HepG2 (cell line): ENCODE measurements at regions not wholly inside any gene's neighbourhood (a gene's known extent, or its start where the extent isn't known, plus 50 kb on each side); places are given as distances from the start of the nearest gene placed in this dataset.

Experiments used
- ATAC-seq: fragments of 200-7000 bp; cut with Tn5 transposase; 3 replicates; pipeline ENCODE4 v1.9.1; 2020; ENCODE audit warnings: mild to moderate bottlenecking, moderate library complexity
- BruUV-seq: library from RNA; stranded (reverse); fragments of 400-500 nt; replicated peaks from 2 replicates; lab custom pipeline; 2021; lab: Mats Ljungman, UMichigan
- CTCF ChIA-PET: fragments of 300-600 bp; formaldehyde crosslinking; extraction: SDS; loops from one replicate; lab custom pipeline; 2021; ENCODE audit warnings: low total read pairs, inconsistent platforms, low intra/inter-chr PET ratio; lab: Yijun Ruan, JAX
- POLR2A ChIA-PET: fragments of 350-600 bp; sonication (Branson Sonifier 250); formaldehyde crosslinking; loops from one replicate; lab custom pipeline; 2020; ENCODE audit warnings: antibody characterized with exemption, inconsistent platforms; lab: Yijun Ruan, JAX
- DNase-seq: peaks from one replicate; pipeline ENCODE4 v3.0.0-alpha.2; 2015; ENCODE audit warnings: low spot score
- FAIRE-seq: peaks from 3 replicates; lab custom pipeline; 2011; peaks lifted over from hg19 to GRCh38; lab: Jason Lieb, UNC
- H2AFZ ChIP-seq: one replicate; pipeline ENCODE4 v1.6.1; 2011; ENCODE audit warnings: low read length, inconsistent platforms
- H3K27ac ChIP-seq: fragments of 300-600 bp; 3 replicates; pipeline ENCODE4 v1.8.0; 2011; ENCODE audit warnings: mixed run types, mild to moderate bottlenecking, mixed read lengths, low read length, inconsistent platforms; ENCODE audit not compliant: insufficient read depth; ENCODE audit errors: extremely low read length
- H3K27me3 ChIP-seq, 2 experiments: fragments of 200-600 bp in 1 of 2; 2 replicates in 1 of 2; 3 replicates in 1 of 2; pipeline versions ENCODE4 v1.6.0 to v1.8.0; 2011; ENCODE audit warnings: low read length in 2 of 2, mild to moderate bottlenecking in 2 of 2, moderate library complexity in 2 of 2, inconsistent platforms in 1 of 2; ENCODE audit not compliant: insufficient read depth in 2 of 2, control insufficient read depth in 1 of 2
- H3K36me3 ChIP-seq, 2 experiments: fragments of 200-600 bp in 1 of 2; replicated peaks in 1 of 2; 2 replicates in 1 of 2; 3 replicates in 1 of 2; pipeline versions ENCODE4 v1.5.1 to v1.8.0; 2011; ENCODE audit warnings: low read length in 2 of 2, inconsistent platforms in 1 of 2; ENCODE audit not compliant: insufficient read depth in 2 of 2, control insufficient read depth in 1 of 2
- H3K4me1 ChIP-seq: 2 replicates; pipeline ENCODE4 v1.5.1; 2012; ENCODE audit warnings: low read length, inconsistent platforms; ENCODE audit not compliant: insufficient read depth
- H3K4me2 ChIP-seq: 2 replicates; pipeline ENCODE4 v1.6.0; 2011; ENCODE audit warnings: low read depth, low read length, inconsistent platforms
- H3K4me3 ChIP-seq, 3 experiments: fragments of 200-600 bp in 1 of 3; sonication (generic), shearing (Covaris generic) in 1 of 3; replicated peaks in 1 of 3; 2 replicates each; pipeline ENCODE4 v1.5.1; 2011 to 2016; ENCODE audit warnings: low read length in 3 of 3, inconsistent platforms in 2 of 3, low read depth in 2 of 3, mild to moderate bottlenecking in 2 of 3, control low read depth in 1 of 3, mixed read lengths in 1 of 3; ENCODE audit not compliant: insufficient read depth in 1 of 3
- H3K79me2 ChIP-seq: one replicate; pipeline ENCODE4 v1.6.1; 2011; ENCODE audit warnings: low read length, inconsistent platforms; ENCODE audit not compliant: insufficient read depth
- H3K9ac ChIP-seq: 2 replicates; pipeline ENCODE4 v1.6.0; 2011; ENCODE audit warnings: mild to moderate bottlenecking, low read depth, low read length, inconsistent platforms; ENCODE audit not compliant: insufficient read depth
- H3K9me3 ChIP-seq: 2 replicates; pipeline ENCODE4 v1.5.1; 2012; ENCODE audit warnings: mild to moderate bottlenecking, low read length
- H4K20me1 ChIP-seq: 2 replicates; pipeline ENCODE4 v1.6.0; 2011; ENCODE audit warnings: inconsistent platforms, mild to moderate bottlenecking, low read length, moderate library complexity; ENCODE audit not compliant: insufficient read depth
- FOXK2 ChIP-seq: fragments of 450-650 bp; IDR thresholded peaks from 2 replicates; pipeline ENCODE4 v1.6.1; 2016
- JUND ChIP-seq: sonication (generic); formaldehyde crosslinking; IDR thresholded peaks from 2 replicates; pipeline ENCODE4 v1.8.0; 2022; ENCODE audit warnings: mild to moderate bottlenecking, missing genetic modification reagents
- NCOR1 ChIP-seq: fragments of 200-600 bp; sonication (generic); IDR thresholded peaks from 2 replicates; pipeline ENCODE4 v1.7.0; 2017; ENCODE audit warnings: antibody characterized with exemption, low read length, borderline replicate concordance
- NR1H2 ChIP-seq: sonication (generic); formaldehyde crosslinking; IDR thresholded peaks from 2 replicates; pipeline ENCODE4 v1.8.1; 2022; ENCODE audit warnings: low read depth, missing genetic modification reagents, borderline replicate concordance
- POLR2AphosphoS2 ChIP-seq: IDR thresholded peaks from 2 replicates; pipeline ENCODE4 v1.6.1; 2011; ENCODE audit warnings: low read depth, low read length, improper control_type of control experiment
- TRIM24 ChIP-seq: sonication (generic); formaldehyde crosslinking; IDR thresholded peaks from 2 replicates; pipeline ENCODE4 v1.8.0; 2022; ENCODE audit warnings: mild to moderate bottlenecking, missing genetic modification reagents
- YY1 ChIP-seq: IDR thresholded peaks from 2 replicates; pipeline ENCODE4 v1.6.1; 2011; ENCODE audit warnings: low read length, low read depth, moderate library complexity, mild to moderate bottlenecking; ENCODE audit not compliant: insufficient read depth, insufficient replicate concordance
- ZBTB7A ChIP-seq: sonication (generic); formaldehyde crosslinking; IDR thresholded peaks from 2 replicates; pipeline ENCODE4 v1.8.0; 2022; ENCODE audit warnings: mild to moderate bottlenecking, missing genetic modification reagents
- ZNF484 ChIP-seq: sonication (generic); formaldehyde crosslinking; IDR thresholded peaks from 2 replicates; pipeline ENCODE4 v1.5.1; 2020; ENCODE audit warnings: mild to moderate bottlenecking, low read depth, missing genetic modification reagents, borderline replicate concordance
- ZNF552 ChIP-seq: sonication (generic); formaldehyde crosslinking; IDR thresholded peaks from 2 replicates; pipeline ENCODE4 v1.9.0; 2022; ENCODE audit warnings: missing genetic modification reagents, mild to moderate bottlenecking, borderline replicate concordance
- ZNF567 ChIP-seq: sonication (generic); formaldehyde crosslinking; IDR thresholded peaks from 2 replicates; pipeline ENCODE4 v1.8.1; 2023; ENCODE audit warnings: mild to moderate bottlenecking, missing genetic modification reagents, borderline replicate concordance
- WGBS: methylation state at CpG from one replicate; pipeline ENCODE4 v1.1.6; 2017; ENCODE audit warnings: low lambda C conversion rate; 5-methylcytosine and 5-hydroxymethylcytosine counted together
- in situ Hi-C: cut with HindIII; loops from 2 replicates; pipeline ENCODE4 v1.10.0; 2017; ENCODE audit warnings: low pct_unique_long_range_greater_than_20kb; ENCODE audit not compliant: extremely low pct_ligation_motif_present
- intact Hi-C: fragments of 100-400 bp; cut with micrococcal nuclease; formaldehyde crosslinking; loops from one replicate; pipeline ENCODE4 v1.10.0; 2022; ENCODE audit not compliant: unreplicated experiment
- TF ChIP-seq, protein P1 (sequence below): sonication (generic); formaldehyde crosslinking; IDR thresholded peaks from 2 replicates; pipeline ENCODE4 v1.8.1; 2023; ENCODE audit warnings: mild to moderate bottlenecking, moderate library complexity, missing genetic modification reagents

GRCh38 chr1:87501738-87502137 is 173.1 kb downstream of the LMO4 start:
- Histone ChIP-seq H3K9me3 (no peaks in the 10 kb centered on the region), H3K27ac (no peak overlapping the region), H3K27me3 (no peaks in the 10 kb centered on the region; a peak in 1 of 5 replicates), H2AFZ (no peak overlapping the region), H4K20me1 (no peaks in the 10 kb centered on the region), H3K4me3 (no peak overlapping the region), H3K4me1 (no peaks in the 10 kb centered on the region), H3K79me2 (no peaks in the 10 kb centered on the region), H3K9ac (no peak overlapping the region), H3K4me2 (no peak overlapping the region), H3K36me3 (no peaks in the 10 kb centered on the region)
- WGBS, result 0% methylated on average over 2 of the region's 2 CpGs
- FAIRE-seq (no peak), DNase-seq (no peak), ATAC-seq (no peak)
- intact Hi-C loops, result no loop called here
- ChIA-PET POLR2A (no interaction called here), CTCF (no interaction called here)
- no peak for TF ChIP-seq ZNF552
- TF ChIP-seq ZNF484 (CRISPR knock-in tag), result no peak
- TF ChIP-seq, protein P1, sequence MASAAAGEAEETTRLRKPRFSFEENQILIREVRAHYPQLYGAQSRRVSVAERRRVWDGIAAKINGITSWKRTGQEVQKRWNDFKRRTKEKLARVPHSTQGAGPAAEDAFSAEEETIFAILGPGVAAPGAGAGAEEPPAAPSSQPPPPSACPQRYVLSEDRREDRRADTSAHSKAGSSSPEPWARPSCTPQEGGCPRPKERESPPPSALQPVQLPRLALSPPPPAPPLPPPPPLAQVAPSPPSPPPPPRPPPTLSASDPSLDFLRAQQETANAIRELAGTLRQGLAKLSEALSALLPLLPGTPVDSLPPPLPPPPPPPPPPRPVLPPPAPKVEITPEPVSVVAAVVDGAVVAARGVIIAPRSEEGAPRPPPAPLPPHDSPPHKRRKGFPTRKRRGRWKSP (CRISPR knock-in tag), result no peak
- no peak for TF ChIP-seq YY1
- TF ChIP-seq ZBTB7A (CRISPR knock-in tag), result no peak
- TF ChIP-seq JUND, result no peak
- no peak for TF ChIP-seq FOXK2
- no peak for TF ChIP-seq NCOR1
- TF ChIP-seq POLR2AphosphoS2, result no peak
- TF ChIP-seq ZNF567 (CRISPR knock-in tag), result no peak
- TF ChIP-seq NR1H2, result no peak
- no peak for TF ChIP-seq TRIM24
- BruUV-seq, result no TSS peak
- in situ Hi-C loops, result no loop called here
